OCI-LY7 (cell line): ENCODE measurements at regions not wholly inside any gene's neighbourhood (a gene's known extent, or its start where the extent isn't known, plus 50 kb on each side); places are given as distances from the start of the nearest gene placed in this dataset.

Source experiments
- CTCF ChIP-seq: fragments of 200-600 bp; sonication (generic); conservative IDR thresholded peaks from 2 replicates; pipeline ENCODE4 v1.5.1; 2014; ENCODE audit warnings: mild to moderate bottlenecking, antibody characterized with exemption, low read length, moderate library complexity, mixed read lengths
- EZH2phosphoT487 ChIP-seq: fragments of 200-600 bp; sonication (generic); IDR thresholded peaks from 2 replicates; pipeline ENCODE4 v1.6.1; 2018; ENCODE audit warnings: low read depth, borderline replicate concordance, mild to moderate bottlenecking, mixed run types, antibody characterized with exemption, low read length, moderate library complexity, mixed read lengths

GRCh38 chr2:198973785-198974184, 484.0 kb downstream of the SATB2 start:
- TF ChIP-seq CTCF (no peak), EZH2phosphoT487 (no peak)
